Calu3 (cell line): ENCODE measurements at regions not wholly inside any gene's neighbourhood (a gene's known extent, or its start where the extent isn't known, plus 50 kb on each side); places are given as distances from the start of the nearest gene placed in this dataset.
A peak's percentile ranks its signal among the peaks of the same experiment; 100 is the strongest.
"Not testable (repeated sequence)": the region's sequence is repeated elsewhere in the genome, so short reads cannot be mapped to it uniquely, and the experiment has no call there.

ENCODE experiments used
- BruUV-seq: library from RNA; stranded (reverse); fragments of 400-500 nt; replicated peaks from 2 replicates; lab custom pipeline; 2021; lab: Mats Ljungman, UMichigan
- CTCF ChIA-PET: fragments of 300-600 bp; sonication (Branson Sonifier 250); formaldehyde crosslinking; loops from one replicate; lab custom pipeline; 2022; ENCODE audit warnings: antibody characterized with exemption; lab: Charles Lee
- DNase-seq: peaks from one replicate; pipeline ENCODE4 v3.0.0; 2022
- H3K27ac Mint-ChIP-seq: one replicate; pipeline ENCODE4 v1.8.0; 2022; ENCODE audit warnings: mixed read lengths; ENCODE audit not compliant: unreplicated experiment
- H3K27me3 Mint-ChIP-seq: one replicate; pipeline ENCODE4 v1.8.0; 2022; ENCODE audit warnings: mixed read lengths; ENCODE audit not compliant: unreplicated experiment
- H3K36me3 Mint-ChIP-seq: one replicate; pipeline ENCODE4 v1.8.0; 2022; ENCODE audit warnings: mild to moderate bottlenecking, moderate library complexity, mixed read lengths; ENCODE audit not compliant: insufficient read depth, unreplicated experiment
- H3K4me1 Mint-ChIP-seq: one replicate; pipeline ENCODE4 v1.8.0; 2022; ENCODE audit warnings: mild to moderate bottlenecking, low read depth, mixed read lengths; ENCODE audit not compliant: unreplicated experiment
- H3K4me3 Mint-ChIP-seq: one replicate; pipeline ENCODE4 v1.8.0; 2022; ENCODE audit warnings: mild to moderate bottlenecking, low read depth, moderate library complexity, mixed read lengths; ENCODE audit not compliant: unreplicated experiment
- H3K9me3 Mint-ChIP-seq: one replicate; pipeline ENCODE4 v1.8.0; 2022; ENCODE audit warnings: low read depth, mixed read lengths; ENCODE audit not compliant: unreplicated experiment
- CTCF ChIP-seq: fragments of 200-600 bp; IDR thresholded peaks from one replicate; pipeline ENCODE4 v1.8.0; 2022; ENCODE audit warnings: antibody characterized with exemption; ENCODE audit not compliant: unreplicated experiment
- intact Hi-C: fragments of 100-400 bp; cut with micrococcal nuclease; formaldehyde crosslinking; loops from one replicate; pipeline ENCODE4 v1.10.0; 2022; ENCODE audit not compliant: unreplicated experiment

- DNase-seq, result no peak
- no peak overlapping the region for H3K27ac Mint-ChIP-seq
- intact Hi-C loops, result no loop called here
- no TSS peak for BruUV-seq
- no peaks in the 10 kb centered on the region for H3K9me3 Mint-ChIP-seq
- no peaks in the 10 kb centered on the region for H3K36me3 Mint-ChIP-seq
- H3K27me3 Mint-ChIP-seq, result peaks cover 84% of the 10 kb centered on the region
- no peaks in the 10 kb centered on the region for H3K4me1 Mint-ChIP-seq
- no peak for TF ChIP-seq CTCF
- H3K4me3 Mint-ChIP-seq, result no peak overlapping the region
- CTCF ChIA-PET, result interaction anchor here (0.6 to 0.7 kb wide), 2 partner anchors 160 to 266 kb away, joined by 3 read pairs; no protein-coding TSS in a partner anchor
These were observed 247.2 kb downstream of the TMEM121 start for GRCh38 chr14:105773584-105773983.

GRCh38 chr14:105774001-105774400 lies 247.6 kb downstream of the TMEM121 start:
- Mint-ChIP-seq H3K9me3 (no peaks in the 10 kb centered on the region), H3K4me1 (no peaks in the 10 kb centered on the region), H3K27ac (no peak overlapping the region), H3K36me3 (no peaks in the 10 kb centered on the region), H3K27me3 (peaks cover 88% of the 10 kb centered on the region), H3K4me3 (no peak overlapping the region)
- intact Hi-C loops, result no loop called here
- DNase-seq, result peak; percentile 69
- BruUV-seq, result no TSS peak
- CTCF ChIA-PET, result interaction anchor here (0.6 to 0.7 kb wide), 2 partner anchors 160 to 266 kb away, joined by 3 read pairs; no protein-coding TSS in a partner anchor
- TF ChIP-seq CTCF, result no peak

DNA sequence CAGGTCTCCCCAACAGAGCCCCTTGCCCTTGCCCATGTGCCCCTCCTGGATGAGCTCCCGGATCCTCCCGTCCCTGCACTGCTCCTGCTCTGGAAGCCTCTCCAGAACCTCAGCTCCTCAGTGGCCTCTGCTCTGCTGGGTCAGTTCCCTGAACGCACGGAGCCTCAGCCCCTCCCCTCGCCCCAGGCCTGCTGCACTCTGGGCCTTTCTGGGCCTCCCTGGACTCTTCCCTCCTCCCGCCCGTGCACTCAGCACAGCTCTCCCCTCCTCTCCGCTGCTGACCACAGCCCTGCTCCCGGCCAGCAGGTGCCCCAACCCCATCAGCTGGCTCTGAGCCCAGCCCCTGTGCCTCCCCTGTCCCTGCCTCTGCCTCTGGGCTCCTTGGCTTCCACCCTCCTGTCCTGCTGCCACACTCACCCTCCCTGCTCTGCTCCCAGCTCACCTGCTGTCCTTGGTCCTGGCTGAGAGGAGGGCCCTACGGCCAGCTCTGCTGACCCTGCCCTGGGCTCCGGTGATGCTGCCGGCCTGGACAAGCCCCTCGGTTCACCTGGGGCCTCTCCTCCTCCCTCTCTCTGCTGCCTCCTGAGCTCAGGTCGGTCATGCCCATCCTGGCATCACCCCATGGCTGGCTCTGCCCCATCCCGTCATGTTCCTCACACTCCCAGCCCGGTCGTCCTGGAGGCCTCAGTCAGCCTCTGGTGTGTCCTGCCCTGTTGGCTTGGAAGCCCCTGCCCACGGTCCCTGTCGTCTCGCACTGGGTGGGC lies 248.4 kb downstream of the TMEM121 start:
- CTCF ChIA-PET, DNase-seq, H3K4me3 Mint-ChIP-seq, H3K9me3 Mint-ChIP-seq, H3K27ac Mint-ChIP-seq, H3K36me3 Mint-ChIP-seq, intact Hi-C loops, BruUV-seq, H3K4me1 Mint-ChIP-seq: not testable (repeated sequence)
- H3K27me3 Mint-ChIP-seq, result peaks cover 89% of the 10 kb centered on the region

GRCh38 chr14:105775349-105775923 lies 249.1 kb downstream of the TMEM121 start:
- intact Hi-C loops, BruUV-seq, H3K4me3 Mint-ChIP-seq, H3K4me1 Mint-ChIP-seq, DNase-seq, CTCF ChIA-PET, H3K27ac Mint-ChIP-seq, H3K36me3 Mint-ChIP-seq, H3K9me3 Mint-ChIP-seq: not testable (repeated sequence)
- peaks cover 87% of the 10 kb centered on the region for H3K27me3 Mint-ChIP-seq

- intact Hi-C loops, CTCF ChIA-PET, H3K4me1 Mint-ChIP-seq, DNase-seq, BruUV-seq, H3K4me3 Mint-ChIP-seq, H3K36me3 Mint-ChIP-seq, H3K27ac Mint-ChIP-seq, H3K9me3 Mint-ChIP-seq: not testable (repeated sequence)
- H3K27me3 Mint-ChIP-seq, result peaks cover 85% of the 10 kb centered on the region
These were observed 249.7 kb downstream of the TMEM121 start for GRCh38 chr14:105776112-105776511.
